OCI-LY3 (cell line): ENCODE measurements at regions not wholly inside any gene's neighbourhood (a gene's known extent, or its start where the extent isn't known, plus 50 kb on each side); places are given as distances from the start of the nearest gene placed in this dataset.

Experiments used
- H2AFZ ChIP-seq: fragments of 200-600, 300-600 bp; shearing (Covaris generic); 2 replicates; pipeline ENCODE4 v1.6.0; 2014; ENCODE audit warnings: antibody characterized with exemption, low read depth, low read length
- H3K27ac ChIP-seq: fragments of 200-600, 300-600 bp; sonication (generic); 2 replicates; pipeline ENCODE4 v1.5.1; 2014; ENCODE audit warnings: mild to moderate bottlenecking, low read length, moderate library complexity, mixed read lengths
- H3K27me3 ChIP-seq: fragments of 200-600, 300-600 bp; sonication (generic); 2 replicates; pipeline ENCODE4 v1.6.1; 2014; ENCODE audit warnings: low read depth, low read length, mixed read lengths
- H3K36me3 ChIP-seq: fragments of 200-600, 300-600 bp; sonication (generic); replicated peaks from 2 replicates; pipeline ENCODE3; 2014; ENCODE audit warnings: low read depth, low read length, mixed read lengths
- H3K4me1 ChIP-seq: fragments of 300-600, 200-600 bp; sonication (generic); 2 replicates; pipeline ENCODE4 v1.6.1; 2014; ENCODE audit warnings: low read length, mixed read lengths
- H3K4me2 ChIP-seq: fragments of 200-600, 300-600 bp; sonication (generic); 2 replicates; pipeline ENCODE4 v1.6.1; 2014; ENCODE audit warnings: low read length, mixed read lengths
- H3K4me3 ChIP-seq: fragments of 300-600, 200-600 bp; sonication (generic); 2 replicates; pipeline ENCODE4 v1.5.1; 2014; ENCODE audit warnings: antibody characterized with exemption, mild to moderate bottlenecking, low read length, moderate library complexity
- H3K79me2 ChIP-seq: fragments of 300-600, 200-600 bp; shearing (Covaris generic); 2 replicates; pipeline ENCODE4 v1.6.1; 2014; ENCODE audit warnings: mild to moderate bottlenecking, low read length, mixed read lengths
- H3K9ac ChIP-seq: fragments of 300-600, 200-600 bp; shearing (Covaris generic); 2 replicates; pipeline ENCODE4 v1.6.0; 2014; ENCODE audit warnings: mild to moderate bottlenecking, low read length, moderate library complexity
- H3K9me3 ChIP-seq: fragments of 200-600, 300-600 bp; shearing (Covaris generic); 2 replicates; pipeline ENCODE4 v1.6.1; 2014; ENCODE audit warnings: low read length, mixed read lengths; ENCODE audit not compliant: insufficient read depth
- H4K20me1 ChIP-seq: fragments of 200-600, 300-600 bp; sonication (generic); 2 replicates; pipeline ENCODE4 v1.6.1; 2016; ENCODE audit warnings: low read length, mixed read lengths; ENCODE audit not compliant: insufficient read depth
- CTCF ChIP-seq: fragments of 200-600, 300-600 bp; sonication (generic); IDR thresholded peaks from 2 replicates; pipeline ENCODE4 v1.5.1; 2014; ENCODE audit warnings: antibody characterized with exemption, low read length, low read depth
- EZH2phosphoT487 ChIP-seq: fragments of 200-600 bp; shearing (Covaris generic); IDR thresholded peaks from 2 replicates; pipeline ENCODE4 v1.6.1; 2018; ENCODE audit warnings: antibody characterized with exemption, mixed run types, low read depth

GRCh38 chr1:59104191-59104760 lies 192.6 kb upstream of the FGGY start:
- TF ChIP-seq EZH2phosphoT487 (no peak), CTCF (no peak)
- H3K4me2 ChIP-seq, result no peak overlapping the region

GRCh38 chr1:59105548-59106507 lies 191.1 kb upstream of the FGGY start:
- H2AFZ ChIP-seq, result no peak overlapping the region
- no peak overlapping the region for H3K9ac ChIP-seq
- no peak for TF ChIP-seq CTCF
- no peak for TF ChIP-seq EZH2phosphoT487
- no peak overlapping the region for H3K27ac ChIP-seq
- H3K27me3 ChIP-seq, result no peaks in the 10 kb centered on the region
- H3K4me2 ChIP-seq, result no peak overlapping the region
- H3K4me1 ChIP-seq, result no peaks in the 10 kb centered on the region
- no peaks in the 10 kb centered on the region for H3K79me2 ChIP-seq
- H3K9me3 ChIP-seq, result no peaks in the 10 kb centered on the region
- no peak overlapping the region for H3K4me3 ChIP-seq
- no peaks in the 10 kb centered on the region for H4K20me1 ChIP-seq
- no peaks in the 10 kb centered on the region for H3K36me3 ChIP-seq

More at GRCh38 chr1:59104191-59104760, 192.6 kb upstream of the FGGY start:
- Histone ChIP-seq H3K9me3 (no peaks in the 10 kb centered on the region), H2AFZ (no peak overlapping the region), H4K20me1 (no peaks in the 10 kb centered on the region), H3K27me3 (no peaks in the 10 kb centered on the region), H3K27ac (no peak overlapping the region), H3K4me3 (no peak overlapping the region), H3K36me3 (no peaks in the 10 kb centered on the region), H3K9ac (no peak overlapping the region), H3K4me1 (no peaks in the 10 kb centered on the region), H3K79me2 (no peaks in the 10 kb centered on the region)

GRCh38 chr1:59107516-59107915 lies 189.4 kb upstream of the FGGY start:
- Histone ChIP-seq H3K27ac (no peak overlapping the region), H3K4me3 (no peak overlapping the region), H3K4me2 (no peak overlapping the region), H3K9ac (no peak overlapping the region), H3K79me2 (no peaks in the 10 kb centered on the region), H4K20me1 (no peaks in the 10 kb centered on the region), H3K27me3 (no peaks in the 10 kb centered on the region), H3K4me1 (no peaks in the 10 kb centered on the region), H2AFZ (no peak overlapping the region), H3K9me3 (no peaks in the 10 kb centered on the region), H3K36me3 (no peaks in the 10 kb centered on the region)
- TF ChIP-seq EZH2phosphoT487, result no peak
- no peak for TF ChIP-seq CTCF

- H3K9ac ChIP-seq, result no peak overlapping the region
- H2AFZ ChIP-seq, result no peak overlapping the region
- H3K79me2 ChIP-seq, result no peaks in the 10 kb centered on the region
- no peak overlapping the region for H3K4me2 ChIP-seq
- TF ChIP-seq CTCF, result no peak; the same call in 1 of the 2 replicates
- no peak for TF ChIP-seq EZH2phosphoT487
- H3K4me3 ChIP-seq, result no peak overlapping the region
- no peaks in the 10 kb centered on the region for H4K20me1 ChIP-seq
- no peaks in the 10 kb centered on the region for H3K9me3 ChIP-seq
- H3K27me3 ChIP-seq, result no peaks in the 10 kb centered on the region
- H3K36me3 ChIP-seq, result no peaks in the 10 kb centered on the region
- no peak overlapping the region for H3K27ac ChIP-seq
- H3K4me1 ChIP-seq, result no peaks in the 10 kb centered on the region
Observed at GRCh38 chr1:59107916-59108315, 189.0 kb upstream of the FGGY start.
